A549 (cell line): ENCODE measurements at regions not wholly inside any gene's neighbourhood (a gene's known extent, or its start where the extent isn't known, plus 50 kb on each side); places are given as distances from the start of the nearest gene placed in this dataset.
A peak's percentile ranks its signal among the peaks of the same experiment; 100 is the strongest.

Source experiments
- ATAC-seq, 2 experiments: fragments of 200-7000 bp in 1 of 2; fragments of >200 bp in 1 of 2; cut with Nextera tagmentation in 1 of 2; cut with Tn5 transposase in 1 of 2; 3 replicates each; pipeline versions ENCODE4 v1.8.0 to v1.9.1; 2018 to 2020; ENCODE audit warnings: mild to moderate bottlenecking in 1 of 2, moderate library complexity in 1 of 2
- CTCF ChIA-PET: fragments of 300-600 bp; sonication (Branson Sonifier 250); formaldehyde crosslinking; extraction: SDS; loops from one replicate; lab custom pipeline; 2021; ENCODE audit warnings: antibody characterized with exemption, inconsistent platforms; lab: Yijun Ruan, JAX
- POLR2A ChIA-PET: fragments of 350-600 bp; formaldehyde crosslinking; extraction: SDS; loops from one replicate; lab custom pipeline; 2021; ENCODE audit warnings: antibody characterized with exemption, inconsistent platforms; lab: Yijun Ruan, JAX
- DNase-seq, 2 experiments: peaks; one replicate each; pipeline versions ENCODE4 v3.0.0 to v3.0.0-alpha.2; 2011 to 2016; ENCODE audit warnings: low read depth in 1 of 2, low spot score in 1 of 2
- FAIRE-seq: peaks from 2 replicates; lab custom pipeline; 2011; peaks lifted over from hg19 to GRCh38; lab: Jason Lieb, UNC
- H3K27ac ChIP-seq, 2 experiments: fragments of >200 bp; sonication (Bioruptor Twin); formaldehyde crosslinking; 3 replicates each; pipeline ENCODE4 v1.5.1; 2016 to 2017
- H3K4me1 ChIP-seq: fragments of >200 bp; sonication (Bioruptor Twin); formaldehyde crosslinking; 3 replicates; pipeline ENCODE4 v1.6.1; 2016
- H3K4me2 ChIP-seq: fragments of >200 bp; sonication (Bioruptor Twin); formaldehyde crosslinking; 3 replicates; pipeline ENCODE4 v1.6.1; 2016
- H3K4me3 ChIP-seq: fragments of >200 bp; sonication (Bioruptor Twin); formaldehyde crosslinking; 3 replicates; pipeline ENCODE4 v1.5.1; 2016
- H3K9me3 ChIP-seq: fragments of >200 bp; sonication (Bioruptor Twin); formaldehyde crosslinking; 3 replicates; pipeline ENCODE4 v1.6.1; 2016
- CBX2 ChIP-seq: fragments of 200-600 bp; sonication (generic); IDR thresholded peaks from 2 replicates; pipeline ENCODE4 v1.6.1; 2016; ENCODE audit warnings: low read depth, mild to moderate bottlenecking, borderline replicate concordance
- CBX8 ChIP-seq: fragments of 200-600 bp; sonication (generic); IDR thresholded peaks from 2 replicates; pipeline ENCODE4 v1.6.1; 2016
- E2F6 ChIP-seq: IDR thresholded peaks from 2 replicates; pipeline ENCODE4 v1.6.1; 2012; ENCODE audit warnings: low read depth, borderline replicate concordance
- FOSB ChIP-seq: fragments of 250-450 bp; sonication (Bioruptor Pico); IDR thresholded peaks from 2 replicates; pipeline ENCODE4 v1.5.0; 2020; ENCODE audit warnings: mild to moderate bottlenecking, moderate library complexity
- GATA3 ChIP-seq: IDR thresholded peaks from 2 replicates; pipeline ENCODE4 v1.6.1; 2012; ENCODE audit warnings: borderline replicate concordance
- HES2 ChIP-seq: fragments of >200 bp; sonication (Bioruptor Twin); formaldehyde crosslinking; IDR thresholded peaks from 2 replicates; pipeline ENCODE4 v1.6.1; 2016
- MAX ChIP-seq: IDR thresholded peaks from 2 replicates; pipeline ENCODE4 v1.6.1; 2012
- MAZ ChIP-seq: fragments of 150-350 bp; IDR thresholded peaks from 2 replicates; pipeline ENCODE4 v1.6.1; 2014; ENCODE audit warnings: antibody characterized with exemption, low read depth, low read length, borderline replicate concordance
- MYC ChIP-seq: IDR thresholded peaks from 2 replicates; pipeline ENCODE4 v1.6.1; 2012; ENCODE audit warnings: mild to moderate bottlenecking, inconsistent platforms, low read length, improper control_type of control experiment, borderline replicate concordance
- PHF8 ChIP-seq: fragments of 200-600 bp; sonication (generic); IDR thresholded peaks from 2 replicates; pipeline ENCODE4 v1.6.1; 2016; ENCODE audit warnings: low read depth, mild to moderate bottlenecking, antibody characterized with exemption, moderate library complexity, borderline replicate concordance
- POLR2AphosphoS2 ChIP-seq: conservative IDR thresholded peaks from 2 replicates; pipeline ENCODE4 v1.6.1; 2012; ENCODE audit warnings: low read length, improper control_type of control experiment, inconsistent platforms
- RARB ChIP-seq: fragments of 250-450 bp; sonication (Bioruptor Pico); IDR thresholded peaks from 2 replicates; pipeline ENCODE4 v1.8.0; 2021; ENCODE audit warnings: mild to moderate bottlenecking, moderate library complexity
- REST ChIP-seq: fragments of 200-600 bp; sonication (generic); IDR thresholded peaks from 2 replicates; pipeline ENCODE4 v1.6.1; 2016; ENCODE audit warnings: antibody characterized with exemption, mild to moderate bottlenecking, moderate library complexity
- SREBF2 ChIP-seq: fragments of 450-650 bp; IDR thresholded peaks from 2 replicates; pipeline ENCODE4 v1.6.1; 2014; ENCODE audit warnings: mild to moderate bottlenecking, moderate library complexity
- ZC3H11A ChIP-seq: fragments of 450-650 bp; IDR thresholded peaks from 2 replicates; pipeline ENCODE4 v1.6.1; 2014; ENCODE audit warnings: antibody characterized with exemption, mild to moderate bottlenecking
- ZNF302 ChIP-seq: fragments of 250-450 bp; sonication (Bioruptor Pico); IDR thresholded peaks from 2 replicates; pipeline ENCODE4 v1.9.0; 2021; ENCODE audit warnings: inconsistent platforms, mild to moderate bottlenecking, moderate library complexity
- WGBS: methylation state at CpG from one replicate; pipeline ENCODE4 v1.1.6; 2017; ENCODE audit errors: missing lambda C conversion rate; 5-methylcytosine and 5-hydroxymethylcytosine counted together

- TF ChIP-seq HES2: 0 out of 2 replicates have a peak, but pooled peaks have one; percentile 29
- TF ChIP-seq MAX: 0 out of 2 replicates have a peak, but pooled peaks have one; percentile 29
- TF ChIP-seq PHF8: no peak
- no peak for TF ChIP-seq MYC
- TF ChIP-seq REST: no peak
- peak; percentile 63 for TF ChIP-seq GATA3
- TF ChIP-seq E2F6: no peak
Measured at GRCh38 chr2:149994057-149994728, 406.6 kb upstream of the MMADHC start (continued).

GRCh38 chr2:149993316-149993715 is 405.7 kb upstream of the MMADHC start:
- 88% methylated on average over 1 of the region's 1 CpG for WGBS
- no peak for TF ChIP-seq SREBF2
- no peak for TF ChIP-seq RARB (CRISPR knock-in tag)
- TF ChIP-seq MAZ: no peak
- no peak for TF ChIP-seq ZNF302 (CRISPR knock-in tag)
- CTCF ChIA-PET: no interaction called here
- Histone ChIP-seq H3K4me3 (no peak overlapping the region), H3K4me2 (no peak overlapping the region), H3K4me1 (peaks cover 38% of the 10 kb centered on the region), H3K27ac (peak overlapping the region in 1 of 2 experiments; percentile 44; a peak in 1 of 6 replicates), H3K9me3 (no peaks in the 10 kb centered on the region; the same call in 2 of the 3 replicates)
- ATAC-seq: no peak
- POLR2A ChIA-PET: no interaction called here
- FAIRE-seq: no peak
- no peak for DNase-seq

- TF ChIP-seq CBX8 (no peak), FOSB (CRISPR knock-in tag) (no peak), CBX2 (no peak), ZC3H11A (no peak), POLR2AphosphoS2 (no peak), E2F6 (no peak), ZNF302 (CRISPR knock-in tag) (no peak)
- POLR2A ChIA-PET: no interaction called here
- H3K27ac ChIP-seq: peak overlapping the region in 1 of 2 experiments; percentile 22; a peak in 2 of 6 replicates
- H3K4me3 ChIP-seq: no peak overlapping the region
- no peak overlapping the region for H3K4me2 ChIP-seq
- no peaks in the 10 kb centered on the region; the same call in 2 of the 3 replicates for H3K9me3 ChIP-seq
- CTCF ChIA-PET: interaction anchor here (0.6 kb wide), 1 partner anchor 27 kb away, joined by 3 read pairs; no protein-coding TSS in a partner anchor
- no peak for DNase-seq
- no peak for FAIRE-seq
- whole genome bisulfite sequencing: 81% methylated on average over 1 of the region's 1 CpG
- peaks cover 38% of the 10 kb centered on the region for H3K4me1 ChIP-seq
- ATAC-seq: no peak
Measured at GRCh38 chr2:149991576-149991975, 404.0 kb upstream of the MMADHC start.
